ENCODE measurements at regions not wholly inside any gene's neighbourhood (a gene's known extent, or its start where the extent isn't known, plus 50 kb on each side); places are given as distances from the start of the nearest gene placed in this dataset.

DNA sequence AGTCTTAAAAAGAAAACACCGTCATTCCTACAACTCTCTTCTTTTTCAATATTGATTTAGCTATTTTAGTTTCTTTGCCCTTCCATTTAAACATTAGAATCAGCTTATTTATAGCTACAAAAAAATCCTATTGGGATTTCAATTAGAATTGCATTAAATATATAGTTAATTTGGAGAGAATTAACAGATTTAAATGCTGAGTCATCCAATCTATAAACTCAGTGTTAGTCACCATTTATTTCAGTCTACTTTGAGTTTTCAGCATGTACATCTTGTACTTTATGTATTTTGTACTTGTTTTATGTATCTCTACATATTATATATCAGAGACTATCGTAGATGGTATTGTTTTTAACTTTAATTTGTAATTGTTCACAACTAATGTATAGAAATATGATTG, 460.0 kb downstream of the KCNH5 start:
- H3K36me3 ChIP-seq, result no peaks in the 10 kb centered on the region
- TF ChIP-seq, protein P1, sequence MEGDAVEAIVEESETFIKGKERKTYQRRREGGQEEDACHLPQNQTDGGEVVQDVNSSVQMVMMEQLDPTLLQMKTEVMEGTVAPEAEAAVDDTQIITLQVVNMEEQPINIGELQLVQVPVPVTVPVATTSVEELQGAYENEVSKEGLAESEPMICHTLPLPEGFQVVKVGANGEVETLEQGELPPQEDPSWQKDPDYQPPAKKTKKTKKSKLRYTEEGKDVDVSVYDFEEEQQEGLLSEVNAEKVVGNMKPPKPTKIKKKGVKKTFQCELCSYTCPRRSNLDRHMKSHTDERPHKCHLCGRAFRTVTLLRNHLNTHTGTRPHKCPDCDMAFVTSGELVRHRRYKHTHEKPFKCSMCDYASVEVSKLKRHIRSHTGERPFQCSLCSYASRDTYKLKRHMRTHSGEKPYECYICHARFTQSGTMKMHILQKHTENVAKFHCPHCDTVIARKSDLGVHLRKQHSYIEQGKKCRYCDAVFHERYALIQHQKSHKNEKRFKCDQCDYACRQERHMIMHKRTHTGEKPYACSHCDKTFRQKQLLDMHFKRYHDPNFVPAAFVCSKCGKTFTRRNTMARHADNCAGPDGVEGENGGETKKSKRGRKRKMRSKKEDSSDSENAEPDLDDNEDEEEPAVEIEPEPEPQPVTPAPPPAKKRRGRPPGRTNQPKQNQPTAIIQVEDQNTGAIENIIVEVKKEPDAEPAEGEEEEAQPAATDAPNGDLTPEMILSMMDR (IDR thresholded peaks at IDR 0.05), result no peak
- H3K4me3 ChIP-seq, result no peak overlapping the region
- WGBS, 2 donors, result 48 to 69% methylated on average over 2 of the region's 2 CpGs
- no peak overlapping the region for H3K27ac ChIP-seq
- no peaks in the 10 kb centered on the region for H3K9me3 ChIP-seq
- DNase-seq (no peak), ATAC-seq (no peak), FAIRE-seq (no peak)
- H3K27me3 ChIP-seq, result no peaks in the 10 kb centered on the region
- intact Hi-C loops (cut with DNase I), result no loop called here
- H3K4me1 ChIP-seq, result no peaks in the 10 kb centered on the region

DNA sequence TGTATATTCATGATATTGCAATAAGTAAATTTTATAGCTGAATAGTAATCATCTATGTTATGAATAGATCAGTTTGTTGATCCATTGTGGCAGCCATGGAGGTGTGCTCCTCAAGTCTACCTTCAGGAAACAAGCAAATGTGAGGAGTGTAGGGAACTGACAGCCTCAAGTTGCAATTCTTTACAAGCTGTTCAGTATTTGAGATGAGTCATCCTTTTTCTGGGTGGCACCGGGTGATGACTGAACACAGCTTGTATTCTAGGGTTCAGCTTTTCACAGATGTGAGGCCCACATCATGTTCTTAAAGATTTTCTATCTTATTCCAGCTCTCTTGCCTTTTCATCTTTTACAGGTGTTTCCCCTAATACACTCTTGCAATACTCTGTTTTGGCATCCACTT, 452.4 kb downstream of the KCNH5 start:
- Histone ChIP-seq H3K9me3 (no peaks in the 10 kb centered on the region), H3K4me1 (no peaks in the 10 kb centered on the region), H3K4me3 (no peak overlapping the region), H3K27ac (no peak overlapping the region), H3K36me3 (no peaks in the 10 kb centered on the region), H3K27me3 (no peaks in the 10 kb centered on the region)
- DNase-seq, result no peak
- intact Hi-C loops (cut with DNase I), result no loop called here
- no peak for ATAC-seq
- whole genome bisulfite sequencing, 2 donors, result 84 to 85% methylated on average over 1 of the region's 1 CpG
- TF ChIP-seq, protein P1 (IDR thresholded peaks at IDR 0.05), result no peak
- no peak for FAIRE-seq

DNA sequence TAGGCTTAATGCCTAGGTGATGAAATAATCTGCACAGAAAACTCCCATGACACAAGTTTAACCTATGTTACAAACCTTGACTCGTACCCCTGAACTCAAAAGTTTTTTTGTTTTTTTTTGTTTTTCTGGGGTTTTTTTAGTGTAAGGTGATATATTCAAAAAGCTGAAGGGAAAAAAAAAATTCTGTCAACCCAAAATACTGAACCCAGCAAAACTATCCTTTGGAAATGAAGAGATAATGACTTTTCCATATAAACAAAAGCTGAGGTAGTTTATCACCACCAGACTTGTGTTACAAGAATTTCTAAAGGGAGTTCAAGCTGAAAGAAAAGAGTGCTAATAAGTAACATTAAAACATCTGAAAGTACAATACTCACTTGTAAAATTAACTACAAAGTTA, 448.1 kb downstream of the KCNH5 start:
- H3K4me1 ChIP-seq, result no peaks in the 10 kb centered on the region
- H3K36me3 ChIP-seq, result no peaks in the 10 kb centered on the region
- ATAC-seq, result no peak
- intact Hi-C loops (cut with DNase I), result no loop called here
- no peak overlapping the region for H3K4me3 ChIP-seq
- H3K9me3 ChIP-seq, result no peaks in the 10 kb centered on the region
- DNase-seq, result no peak
- 89 to 96% methylated on average over 1 of the region's 1 CpG for WGBS, 2 donors
- no peak for FAIRE-seq
- TF ChIP-seq, protein P1 (IDR thresholded peaks at IDR 0.05), result no peak
- no peaks in the 10 kb centered on the region for H3K27me3 ChIP-seq
- H3K27ac ChIP-seq, result no peak overlapping the region

DNA sequence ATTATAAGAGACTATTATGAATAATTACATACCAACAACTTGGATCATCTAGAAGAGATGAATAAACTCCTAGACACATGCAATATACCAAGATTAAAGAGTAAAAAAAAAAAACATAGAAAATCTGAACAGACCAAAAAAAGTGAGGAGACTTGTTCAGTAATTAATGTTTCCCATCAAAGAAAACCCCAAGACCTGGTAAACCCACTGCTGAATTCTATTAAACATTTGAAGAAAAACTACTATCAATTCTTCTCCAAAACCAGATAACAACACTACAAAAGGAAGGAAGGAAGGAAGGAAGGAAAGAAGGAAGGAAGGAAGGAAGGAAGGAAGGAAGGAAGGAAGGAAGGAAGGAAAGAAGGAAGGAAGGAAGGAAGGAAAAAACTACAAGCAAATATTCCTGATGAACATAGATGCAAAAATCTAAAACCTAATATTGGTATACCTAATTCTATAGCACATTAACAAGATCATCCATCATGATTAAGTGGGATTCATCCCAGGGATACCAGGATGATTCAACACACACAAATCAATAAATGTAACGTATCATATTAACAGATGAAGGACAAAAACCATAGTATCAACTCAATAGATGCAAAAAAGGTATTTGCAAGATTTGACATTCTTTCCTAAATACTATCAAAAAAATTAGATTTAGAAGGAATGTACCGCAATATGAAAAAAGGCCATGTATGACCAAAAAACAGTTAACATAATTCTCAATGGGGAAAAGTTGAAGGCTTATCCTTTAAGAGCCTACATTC, 445.5 kb downstream of the KCNH5 start:
- H3K27me3 ChIP-seq, result no peaks in the 10 kb centered on the region
- no peak for DNase-seq
- ATAC-seq, result no peak
- H3K36me3 ChIP-seq, result no peaks in the 10 kb centered on the region
- no peak overlapping the region for H3K27ac ChIP-seq
- intact Hi-C loops (cut with DNase I), result no loop called here
- no peak overlapping the region for H3K4me3 ChIP-seq
- no peaks in the 10 kb centered on the region for H3K4me1 ChIP-seq
- WGBS, 2 donors, result 69 to 78% methylated on average over 2 of the region's 2 CpGs
- FAIRE-seq, result no peak
- H3K9me3 ChIP-seq, result no peaks in the 10 kb centered on the region
- TF ChIP-seq, protein P1 (IDR thresholded peaks at IDR 0.05), result no peak

DNA sequence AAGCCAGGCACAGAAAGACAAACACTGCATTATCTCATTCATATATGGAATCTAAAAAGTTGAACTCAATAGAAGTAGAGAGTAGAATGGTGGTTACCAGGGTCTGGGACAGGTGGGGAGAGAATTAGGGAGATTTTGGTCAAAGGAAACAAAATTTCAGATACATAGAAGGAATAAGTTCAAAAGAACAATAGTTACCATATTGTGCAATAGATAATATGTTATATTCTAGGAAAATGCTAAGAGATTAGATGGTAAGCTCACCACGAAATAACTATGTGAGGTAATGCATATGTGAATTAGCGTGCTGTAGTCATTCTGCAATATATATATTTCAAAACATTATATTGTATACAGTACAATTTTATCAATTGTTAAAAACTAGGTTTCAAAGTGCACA, 442.5 kb downstream of the KCNH5 start:
- no peak for DNase-seq
- ATAC-seq, result no peak
- TF ChIP-seq, protein P1 (IDR thresholded peaks at IDR 0.05), result no peak
- Histone ChIP-seq H3K27me3 (no peaks in the 10 kb centered on the region), H3K36me3 (no peaks in the 10 kb centered on the region), H3K9me3 (no peaks in the 10 kb centered on the region), H3K4me3 (no peak overlapping the region), H3K27ac (no peak overlapping the region), H3K4me1 (no peaks in the 10 kb centered on the region)
- whole genome bisulfite sequencing, 2 donors, result 82 to 88% methylated on average over 2 of the region's 2 CpGs
- intact Hi-C loops (cut with DNase I), result no loop called here
- FAIRE-seq, result no peak
